HepG2 (cell line): ENCODE measurements at regions not wholly inside any gene's neighbourhood (a gene's known extent, or its start where the extent isn't known, plus 50 kb on each side); places are given as distances from the start of the nearest gene placed in this dataset.

Experiments used
- ATAC-seq: fragments of 200-7000 bp; cut with Tn5 transposase; 3 replicates; pipeline ENCODE4 v1.9.1; 2020; ENCODE audit warnings: mild to moderate bottlenecking, moderate library complexity
- BruUV-seq: library from RNA; stranded (reverse); fragments of 400-500 nt; replicated peaks from 2 replicates; lab custom pipeline; 2021; lab: Mats Ljungman, UMichigan
- CTCF ChIA-PET: fragments of 300-600 bp; formaldehyde crosslinking; extraction: SDS; loops from one replicate; lab custom pipeline; 2021; ENCODE audit warnings: low total read pairs, inconsistent platforms, low intra/inter-chr PET ratio; lab: Yijun Ruan, JAX
- POLR2A ChIA-PET: fragments of 350-600 bp; sonication (Branson Sonifier 250); formaldehyde crosslinking; loops from one replicate; lab custom pipeline; 2020; ENCODE audit warnings: antibody characterized with exemption, inconsistent platforms; lab: Yijun Ruan, JAX
- DNase-seq: peaks from one replicate; pipeline ENCODE4 v3.0.0-alpha.2; 2015; ENCODE audit warnings: low spot score
- FAIRE-seq: peaks from 3 replicates; lab custom pipeline; 2011; peaks lifted over from hg19 to GRCh38; lab: Jason Lieb, UNC
- H2AFZ ChIP-seq: one replicate; pipeline ENCODE4 v1.6.1; 2011; ENCODE audit warnings: low read length, inconsistent platforms
- H3K27ac ChIP-seq: fragments of 300-600 bp; 3 replicates; pipeline ENCODE4 v1.8.0; 2011; ENCODE audit warnings: mixed run types, mild to moderate bottlenecking, mixed read lengths, low read length, inconsistent platforms; ENCODE audit not compliant: insufficient read depth; ENCODE audit errors: extremely low read length
- H3K27me3 ChIP-seq, 2 experiments: fragments of 200-600 bp in 1 of 2; 2 replicates in 1 of 2; 3 replicates in 1 of 2; pipeline versions ENCODE4 v1.6.0 to v1.8.0; 2011; ENCODE audit warnings: low read length in 2 of 2, mild to moderate bottlenecking in 2 of 2, moderate library complexity in 2 of 2, inconsistent platforms in 1 of 2; ENCODE audit not compliant: insufficient read depth in 2 of 2, control insufficient read depth in 1 of 2
- H3K36me3 ChIP-seq, 2 experiments: fragments of 200-600 bp in 1 of 2; replicated peaks in 1 of 2; 2 replicates in 1 of 2; 3 replicates in 1 of 2; pipeline versions ENCODE4 v1.5.1 to v1.8.0; 2011; ENCODE audit warnings: low read length in 2 of 2, inconsistent platforms in 1 of 2; ENCODE audit not compliant: insufficient read depth in 2 of 2, control insufficient read depth in 1 of 2
- H3K4me1 ChIP-seq: 2 replicates; pipeline ENCODE4 v1.5.1; 2012; ENCODE audit warnings: low read length, inconsistent platforms; ENCODE audit not compliant: insufficient read depth
- H3K4me2 ChIP-seq: 2 replicates; pipeline ENCODE4 v1.6.0; 2011; ENCODE audit warnings: low read depth, low read length, inconsistent platforms
- H3K4me3 ChIP-seq, 3 experiments: fragments of 200-600 bp in 1 of 3; sonication (generic), shearing (Covaris generic) in 1 of 3; replicated peaks in 1 of 3; 2 replicates each; pipeline ENCODE4 v1.5.1; 2011 to 2016; ENCODE audit warnings: low read length in 3 of 3, inconsistent platforms in 2 of 3, low read depth in 2 of 3, mild to moderate bottlenecking in 2 of 3, control low read depth in 1 of 3, mixed read lengths in 1 of 3; ENCODE audit not compliant: insufficient read depth in 1 of 3
- H3K79me2 ChIP-seq: one replicate; pipeline ENCODE4 v1.6.1; 2011; ENCODE audit warnings: low read length, inconsistent platforms; ENCODE audit not compliant: insufficient read depth
- H3K9ac ChIP-seq: 2 replicates; pipeline ENCODE4 v1.6.0; 2011; ENCODE audit warnings: mild to moderate bottlenecking, low read depth, low read length, inconsistent platforms; ENCODE audit not compliant: insufficient read depth
- H3K9me3 ChIP-seq: 2 replicates; pipeline ENCODE4 v1.5.1; 2012; ENCODE audit warnings: mild to moderate bottlenecking, low read length
- H4K20me1 ChIP-seq: 2 replicates; pipeline ENCODE4 v1.6.0; 2011; ENCODE audit warnings: inconsistent platforms, mild to moderate bottlenecking, low read length, moderate library complexity; ENCODE audit not compliant: insufficient read depth
- PHF8 ChIP-seq: sonication (generic); formaldehyde crosslinking; IDR thresholded peaks from 2 replicates; pipeline ENCODE4 v1.5.0; 2020; ENCODE audit warnings: missing genetic modification reagents
- RCOR2 ChIP-seq: IDR thresholded peaks from 2 replicates; pipeline ENCODE4 v1.6.1; 2016; ENCODE audit warnings: missing biosample characterization, missing genetic modification reagents
- SMAD9 ChIP-seq: sonication (generic); formaldehyde crosslinking; IDR thresholded peaks from 2 replicates; pipeline ENCODE4 v1.5.1; 2020; ENCODE audit warnings: mild to moderate bottlenecking, missing genetic modification reagents
- ZFP62 ChIP-seq: sonication (generic); formaldehyde crosslinking; IDR thresholded peaks from 2 replicates; pipeline ENCODE4 v1.4.0; 2020; ENCODE audit warnings: missing genetic modification reagents
- ZNF33A ChIP-seq: sonication (generic); formaldehyde crosslinking; IDR thresholded peaks from 2 replicates; pipeline ENCODE4 v1.5.1; 2020; ENCODE audit warnings: missing genetic modification reagents, mild to moderate bottlenecking, moderate library complexity, borderline replicate concordance
- ZNF703 ChIP-seq: sonication (generic); formaldehyde crosslinking; IDR thresholded peaks from 2 replicates; pipeline ENCODE4 v1.5.1; 2020; ENCODE audit warnings: missing genetic modification reagents, mild to moderate bottlenecking, moderate library complexity, borderline replicate concordance
- ZNF788 ChIP-seq: sonication (generic); formaldehyde crosslinking; IDR thresholded peaks from 2 replicates; pipeline ENCODE4 v1.5.0; 2020; ENCODE audit warnings: mild to moderate bottlenecking, missing genetic modification reagents, borderline replicate concordance
- WGBS: methylation state at CpG from one replicate; pipeline ENCODE4 v1.1.6; 2017; ENCODE audit warnings: low lambda C conversion rate; 5-methylcytosine and 5-hydroxymethylcytosine counted together
- in situ Hi-C: cut with HindIII; loops from 2 replicates; pipeline ENCODE4 v1.10.0; 2017; ENCODE audit warnings: low pct_unique_long_range_greater_than_20kb; ENCODE audit not compliant: extremely low pct_ligation_motif_present
- intact Hi-C: fragments of 100-400 bp; cut with micrococcal nuclease; formaldehyde crosslinking; loops from one replicate; pipeline ENCODE4 v1.10.0; 2022; ENCODE audit not compliant: unreplicated experiment
- TF ChIP-seq, protein P1 (sequence below): sonication (generic); formaldehyde crosslinking; IDR thresholded peaks from 2 replicates; pipeline ENCODE4 v1.4.0; 2020; ENCODE audit warnings: missing genetic modification reagents, mild to moderate bottlenecking, borderline replicate concordance
- TF ChIP-seq, protein P2 (sequence below): sonication (generic); formaldehyde crosslinking; IDR thresholded peaks from 2 replicates; pipeline ENCODE4 v1.5.1; 2020; ENCODE audit warnings: missing genetic modification reagents, mild to moderate bottlenecking, borderline replicate concordance
- TF ChIP-seq, protein P3 (sequence below): IDR thresholded peaks from 2 replicates; pipeline ENCODE4 v1.6.1; 2018; ENCODE audit warnings: missing genetic modification reagents, mild to moderate bottlenecking, missing compliant biosample characterization

DNA sequence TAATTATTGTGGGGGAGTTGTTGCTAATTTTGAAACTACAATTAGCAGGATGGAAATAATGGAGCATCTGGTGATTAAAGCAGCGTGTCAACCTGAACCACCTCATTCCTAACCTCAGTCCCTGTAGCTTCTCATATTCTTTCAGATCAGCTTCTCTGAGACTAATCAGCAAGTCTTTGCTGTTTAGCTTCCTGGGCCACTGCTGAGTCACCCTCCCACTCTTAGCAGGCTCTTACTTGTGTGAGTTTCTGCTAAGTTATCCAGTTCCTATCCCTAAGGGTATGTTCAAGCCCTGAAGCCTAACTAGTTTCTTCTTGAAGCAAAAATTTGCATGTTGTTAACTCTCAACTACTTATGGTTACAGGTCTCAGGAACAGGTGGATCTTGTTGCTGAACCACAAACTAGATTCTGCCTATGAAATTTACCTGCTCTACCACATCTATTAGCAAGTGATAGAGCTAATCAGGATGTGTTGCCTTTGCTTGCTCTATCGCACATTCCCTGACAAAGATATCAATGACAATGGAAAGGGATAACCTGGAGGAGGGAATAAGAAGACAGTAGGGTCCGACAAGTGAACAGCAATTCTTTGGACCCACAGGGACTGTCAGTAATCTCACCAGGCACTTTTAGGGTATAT, 134.2 kb downstream of the EIF4E start (continued):
- TF ChIP-seq, protein P1, sequence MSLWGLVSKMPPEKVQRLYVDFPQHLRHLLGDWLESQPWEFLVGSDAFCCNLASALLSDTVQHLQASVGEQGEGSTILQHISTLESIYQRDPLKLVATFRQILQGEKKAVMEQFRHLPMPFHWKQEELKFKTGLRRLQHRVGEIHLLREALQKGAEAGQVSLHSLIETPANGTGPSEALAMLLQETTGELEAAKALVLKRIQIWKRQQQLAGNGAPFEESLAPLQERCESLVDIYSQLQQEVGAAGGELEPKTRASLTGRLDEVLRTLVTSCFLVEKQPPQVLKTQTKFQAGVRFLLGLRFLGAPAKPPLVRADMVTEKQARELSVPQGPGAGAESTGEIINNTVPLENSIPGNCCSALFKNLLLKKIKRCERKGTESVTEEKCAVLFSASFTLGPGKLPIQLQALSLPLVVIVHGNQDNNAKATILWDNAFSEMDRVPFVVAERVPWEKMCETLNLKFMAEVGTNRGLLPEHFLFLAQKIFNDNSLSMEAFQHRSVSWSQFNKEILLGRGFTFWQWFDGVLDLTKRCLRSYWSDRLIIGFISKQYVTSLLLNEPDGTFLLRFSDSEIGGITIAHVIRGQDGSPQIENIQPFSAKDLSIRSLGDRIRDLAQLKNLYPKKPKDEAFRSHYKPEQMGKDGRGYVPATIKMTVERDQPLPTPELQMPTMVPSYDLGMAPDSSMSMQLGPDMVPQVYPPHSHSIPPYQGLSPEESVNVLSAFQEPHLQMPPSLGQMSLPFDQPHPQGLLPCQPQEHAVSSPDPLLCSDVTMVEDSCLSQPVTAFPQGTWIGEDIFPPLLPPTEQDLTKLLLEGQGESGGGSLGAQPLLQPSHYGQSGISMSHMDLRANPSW (CRISPR knock-in tag): no peak
- no peak for TF ChIP-seq RCOR2 (CRISPR knock-in tag)
- no peak for TF ChIP-seq ZNF703 (CRISPR knock-in tag)
- no peak for TF ChIP-seq PHF8 (CRISPR knock-in tag)

DNA sequence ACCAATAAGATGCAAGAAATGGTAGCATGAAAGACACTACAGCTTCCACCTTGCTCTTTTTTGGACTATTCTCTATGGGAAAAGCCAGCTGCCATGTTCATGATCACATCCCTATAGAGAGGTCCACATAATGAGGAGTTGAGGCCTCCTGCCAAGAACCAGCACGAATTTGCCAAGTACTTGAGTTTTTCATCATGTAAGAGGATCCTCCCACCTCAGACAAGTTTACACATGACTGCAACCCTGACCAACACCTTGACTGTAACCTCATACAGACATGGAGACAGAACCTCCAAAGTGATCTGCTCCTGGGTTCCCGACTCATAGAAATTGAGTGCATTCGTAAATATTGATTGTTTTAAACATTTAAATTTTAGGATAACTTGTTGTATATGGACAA, 135.2 kb upstream of the TSPAN5 start:
- no peak overlapping the region for H2AFZ ChIP-seq
- H3K4me1 ChIP-seq: no peaks in the 10 kb centered on the region
- no peaks in the 10 kb centered on the region for H3K27me3 ChIP-seq
- FAIRE-seq: no peak
- POLR2A ChIA-PET: no interaction called here
- in situ Hi-C loops: no loop called here
- no peak for TF ChIP-seq ZNF33A
- TF ChIP-seq SMAD9: no peak
- TF ChIP-seq ZNF788: no peak
- TF ChIP-seq, protein P2, sequence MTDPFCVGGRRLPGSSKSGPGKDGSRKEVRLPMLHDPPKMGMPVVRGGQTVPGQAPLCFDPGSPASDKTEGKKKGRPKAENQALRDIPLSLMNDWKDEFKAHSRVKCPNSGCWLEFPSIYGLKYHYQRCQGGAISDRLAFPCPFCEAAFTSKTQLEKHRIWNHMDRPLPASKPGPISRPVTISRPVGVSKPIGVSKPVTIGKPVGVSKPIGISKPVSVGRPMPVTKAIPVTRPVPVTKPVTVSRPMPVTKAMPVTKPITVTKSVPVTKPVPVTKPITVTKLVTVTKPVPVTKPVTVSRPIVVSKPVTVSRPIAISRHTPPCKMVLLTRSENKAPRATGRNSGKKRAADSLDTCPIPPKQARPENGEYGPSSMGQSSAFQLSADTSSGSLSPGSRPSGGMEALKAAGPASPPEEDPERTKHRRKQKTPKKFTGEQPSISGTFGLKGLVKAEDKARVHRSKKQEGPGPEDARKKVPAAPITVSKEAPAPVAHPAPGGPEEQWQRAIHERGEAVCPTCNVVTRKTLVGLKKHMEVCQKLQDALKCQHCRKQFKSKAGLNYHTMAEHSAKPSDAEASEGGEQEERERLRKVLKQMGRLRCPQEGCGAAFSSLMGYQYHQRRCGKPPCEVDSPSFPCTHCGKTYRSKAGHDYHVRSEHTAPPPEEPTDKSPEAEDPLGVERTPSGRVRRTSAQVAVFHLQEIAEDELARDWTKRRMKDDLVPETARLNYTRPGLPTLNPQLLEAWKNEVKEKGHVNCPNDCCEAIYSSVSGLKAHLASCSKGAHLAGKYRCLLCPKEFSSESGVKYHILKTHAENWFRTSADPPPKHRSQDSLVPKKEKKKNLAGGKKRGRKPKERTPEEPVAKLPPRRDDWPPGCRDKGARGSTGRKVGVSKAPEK (CRISPR knock-in tag): no peak
- TF ChIP-seq, protein P3, sequence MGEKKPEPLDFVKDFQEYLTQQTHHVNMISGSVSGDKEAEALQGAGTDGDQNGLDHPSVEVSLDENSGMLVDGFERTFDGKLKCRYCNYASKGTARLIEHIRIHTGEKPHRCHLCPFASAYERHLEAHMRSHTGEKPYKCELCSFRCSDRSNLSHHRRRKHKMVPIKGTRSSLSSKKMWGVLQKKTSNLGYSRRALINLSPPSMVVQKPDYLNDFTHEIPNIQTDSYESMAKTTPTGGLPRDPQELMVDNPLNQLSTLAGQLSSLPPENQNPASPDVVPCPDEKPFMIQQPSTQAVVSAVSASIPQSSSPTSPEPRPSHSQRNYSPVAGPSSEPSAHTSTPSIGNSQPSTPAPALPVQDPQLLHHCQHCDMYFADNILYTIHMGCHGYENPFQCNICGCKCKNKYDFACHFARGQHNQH (CRISPR knock-in tag): no peak
- TF ChIP-seq ZFP62 (CRISPR knock-in tag): no peak
- H4K20me1 ChIP-seq: no peaks in the 10 kb centered on the region
- CTCF ChIA-PET: no interaction called here
- H3K9ac ChIP-seq: no peak overlapping the region
- BruUV-seq: no TSS peak
- H3K4me2 ChIP-seq: no peak overlapping the region
- no peaks in the 10 kb centered on the region for H3K36me3 ChIP-seq
- no peak for DNase-seq
- no peaks in the 10 kb centered on the region for H3K79me2 ChIP-seq
- intact Hi-C loops: no loop called here
- H3K27ac ChIP-seq: no peak overlapping the region
- no peak for ATAC-seq
- no peaks in the 10 kb centered on the region for H3K9me3 ChIP-seq
- no peak overlapping the region for H3K4me3 ChIP-seq
- 30% methylated on average over 3 of the region's 3 CpGs for WGBS
